Loucy (cell line): ENCODE measurements at regions not wholly inside any gene's neighbourhood (a gene's known extent, or its start where the extent isn't known, plus 50 kb on each side); places are given as distances from the start of the nearest gene placed in this dataset.

Source experiments
- H2AFZ ChIP-seq: fragments of 200-600 bp; sonication (generic); 2 replicates; pipeline ENCODE4 v1.6.0; 2016; ENCODE audit warnings: antibody characterized with exemption, mild to moderate bottlenecking, low read length, moderate library complexity
- H3F3A ChIP-seq: fragments of 200-600 bp; 2 replicates; pipeline ENCODE4 v1.6.0; 2016; ENCODE audit warnings: antibody characterized with exemption, low read depth, mild to moderate bottlenecking
- H3K27me3 ChIP-seq: fragments of 200-600 bp; sonication (generic); 2 replicates; pipeline ENCODE4 v1.6.1; 2014; ENCODE audit warnings: low read length, mild to moderate bottlenecking; ENCODE audit not compliant: insufficient read depth, poor library complexity, severe bottlenecking
- H3K36me3 ChIP-seq: fragments of 200-600 bp; sonication (generic); 2 replicates; pipeline ENCODE4 v1.6.1; 2016; ENCODE audit warnings: low read length; ENCODE audit not compliant: insufficient read depth
- H3K4me1 ChIP-seq: fragments of 200-600 bp; sonication (generic); 2 replicates; pipeline ENCODE4 v1.5.1; 2014; ENCODE audit warnings: low read length, mild to moderate bottlenecking; ENCODE audit not compliant: insufficient read depth, poor library complexity, severe bottlenecking
- H3K4me2 ChIP-seq: fragments of 200-600 bp; sonication (generic); 2 replicates; pipeline ENCODE4 v1.6.0; 2014; ENCODE audit warnings: antibody characterized with exemption, low read length, low read depth, mild to moderate bottlenecking; ENCODE audit not compliant: poor library complexity, severe bottlenecking
- H3K4me3 ChIP-seq: fragments of 200-600 bp; sonication (generic); 2 replicates; pipeline ENCODE4 v1.5.1; 2014; ENCODE audit warnings: low read length, mild to moderate bottlenecking, mixed read lengths; ENCODE audit not compliant: poor library complexity, severe bottlenecking
- H3K79me2 ChIP-seq: fragments of 200-600 bp; sonication (generic); 2 replicates; pipeline ENCODE4 v1.6.1; 2014; ENCODE audit warnings: low read length; ENCODE audit not compliant: insufficient read depth
- H3K9ac ChIP-seq: fragments of 200-600 bp; sonication (generic); 2 replicates; pipeline ENCODE4 v1.6.0; 2014; ENCODE audit warnings: mild to moderate bottlenecking, low read depth, low read length, moderate library complexity; ENCODE audit not compliant: poor library complexity, severe bottlenecking
- H3K9me2 ChIP-seq: fragments of 200-600 bp; sonication (generic); replicated peaks from 2 replicates; pipeline ENCODE4 v1.6.1; 2016; ENCODE audit warnings: low read depth, low read length, mixed read lengths
- H3K9me3 ChIP-seq: fragments of 200-600 bp; sonication (generic); 2 replicates; pipeline ENCODE4 v1.6.1; 2014; ENCODE audit warnings: mild to moderate bottlenecking, antibody characterized with exemption, low read length, low read depth; ENCODE audit not compliant: insufficient read depth
- H4K20me1 ChIP-seq: fragments of 200-600 bp; sonication (generic); 2 replicates; pipeline ENCODE4 v1.6.0; 2014; ENCODE audit warnings: antibody characterized with exemption, low read length, mild to moderate bottlenecking; ENCODE audit not compliant: insufficient read depth, poor library complexity, severe bottlenecking
- CTCF ChIP-seq: fragments of 200-600 bp; sonication (generic); conservative IDR thresholded peaks from 2 replicates; pipeline ENCODE4 v1.5.1; 2014; ENCODE audit warnings: mild to moderate bottlenecking, antibody characterized with exemption, low read length
- EZH2phosphoT487 ChIP-seq: fragments of 200-600 bp; IDR thresholded peaks from 2 replicates; pipeline ENCODE4 v1.6.1; 2018; ENCODE audit warnings: antibody characterized with exemption, mild to moderate bottlenecking, moderate library complexity, borderline replicate concordance

- peak overlapping the region; percentile 83 for H2AFZ ChIP-seq
- no peak overlapping the region for H3K4me3 ChIP-seq
- H3K79me2 ChIP-seq, result no peaks in the 10 kb centered on the region
- H3K9me2 ChIP-seq, result no peaks in the 10 kb centered on the region
- no peak overlapping the region for H3K4me2 ChIP-seq
- H3F3A ChIP-seq, result no peaks in the 10 kb centered on the region
- H4K20me1 ChIP-seq, result no peaks in the 10 kb centered on the region
- no peaks in the 10 kb centered on the region for H3K27me3 ChIP-seq
- no peaks in the 10 kb centered on the region for H3K36me3 ChIP-seq
- TF ChIP-seq CTCF, result no peak
- TF ChIP-seq EZH2phosphoT487, result no peak
- H3K9me3 ChIP-seq, result no peaks in the 10 kb centered on the region
- H3K9ac ChIP-seq, result no peak overlapping the region
- H3K4me1 ChIP-seq, result no peaks in the 10 kb centered on the region
Observed at GRCh38 chr7:7051206-7051877, 131.0 kb upstream of the C1GALT1 start.

- Histone ChIP-seq H3F3A (no peaks in the 10 kb centered on the region), H2AFZ (no peak overlapping the region), H3K9me2 (no peaks in the 10 kb centered on the region), H4K20me1 (no peaks in the 10 kb centered on the region), H3K27me3 (no peaks in the 10 kb centered on the region), H3K79me2 (no peaks in the 10 kb centered on the region), H3K9me3 (no peaks in the 10 kb centered on the region), H3K9ac (no peak overlapping the region), H3K36me3 (no peaks in the 10 kb centered on the region), H3K4me2 (no peak overlapping the region), H3K4me1 (no peaks in the 10 kb centered on the region), H3K4me3 (no peak overlapping the region)
- no peak for TF ChIP-seq EZH2phosphoT487
- no peak for TF ChIP-seq CTCF
Observed at GRCh38 chr7:7054252-7054830, 128.0 kb upstream of the C1GALT1 start.

GRCh38 chr7:7060828-7061599 lies 121.3 kb upstream of the C1GALT1 start:
- Histone ChIP-seq H3K4me2 (no peak overlapping the region), H3K9me3 (no peaks in the 10 kb centered on the region), H3F3A (no peaks in the 10 kb centered on the region), H3K79me2 (no peaks in the 10 kb centered on the region), H3K9ac (no peak overlapping the region), H2AFZ (no peak overlapping the region), H3K4me3 (no peak overlapping the region), H4K20me1 (no peaks in the 10 kb centered on the region), H3K4me1 (no peaks in the 10 kb centered on the region), H3K36me3 (no peaks in the 10 kb centered on the region), H3K9me2 (no peaks in the 10 kb centered on the region), H3K27me3 (no peaks in the 10 kb centered on the region)
- no peak for TF ChIP-seq EZH2phosphoT487
- no peak for TF ChIP-seq CTCF
